ENCODE measurements at regions not wholly inside any gene's neighbourhood (a gene's known extent, or its start where the extent isn't known, plus 50 kb on each side); places are given as distances from the start of the nearest gene placed in this dataset.

DNA sequence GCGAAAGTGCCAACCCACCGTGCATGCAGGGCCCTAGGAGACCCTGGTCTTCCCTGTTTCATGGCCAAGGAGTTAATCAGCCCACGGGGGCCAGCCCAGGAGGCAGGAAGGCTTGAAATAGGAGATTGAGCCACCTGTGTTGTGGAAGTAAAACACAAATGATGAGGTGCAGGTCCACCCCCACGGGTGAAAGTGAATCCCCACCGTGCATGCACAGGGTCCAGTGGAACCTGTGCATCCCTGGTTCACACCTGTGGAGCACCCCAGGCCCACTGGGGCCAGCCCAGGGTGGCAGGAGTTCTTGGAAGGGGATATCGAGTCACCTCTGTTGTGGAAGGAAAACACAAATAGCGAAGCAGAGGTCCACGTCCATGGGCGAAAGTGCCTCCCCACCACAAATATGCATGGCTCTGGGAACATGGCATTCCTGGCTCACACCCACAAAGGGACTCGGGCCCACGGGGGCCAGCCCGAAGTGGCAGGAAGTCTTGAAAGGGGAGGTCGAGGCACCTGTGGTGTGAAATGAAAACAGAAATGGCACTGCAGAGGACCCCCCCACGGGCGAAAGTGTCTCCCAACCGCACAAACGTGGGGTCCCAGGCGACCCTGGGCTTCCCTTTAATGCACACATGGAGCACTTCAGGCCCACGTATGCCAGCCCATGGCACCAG lies 381.5 kb downstream of the ALG10 start:
- no peak overlapping the region for H3K27ac ChIP-seq
- H3K9me3 ChIP-seq = peaks cover 0 to 100% (median 10%) of the 10 kb centered on the region in 4 donors
- H3K4me3 ChIP-seq = no peak overlapping the region
- no peaks in the 10 kb centered on the region for H3K4me1 ChIP-seq
- no peaks in the 10 kb centered on the region for H3K36me3 ChIP-seq
- TF ChIP-seq, protein P1, sequence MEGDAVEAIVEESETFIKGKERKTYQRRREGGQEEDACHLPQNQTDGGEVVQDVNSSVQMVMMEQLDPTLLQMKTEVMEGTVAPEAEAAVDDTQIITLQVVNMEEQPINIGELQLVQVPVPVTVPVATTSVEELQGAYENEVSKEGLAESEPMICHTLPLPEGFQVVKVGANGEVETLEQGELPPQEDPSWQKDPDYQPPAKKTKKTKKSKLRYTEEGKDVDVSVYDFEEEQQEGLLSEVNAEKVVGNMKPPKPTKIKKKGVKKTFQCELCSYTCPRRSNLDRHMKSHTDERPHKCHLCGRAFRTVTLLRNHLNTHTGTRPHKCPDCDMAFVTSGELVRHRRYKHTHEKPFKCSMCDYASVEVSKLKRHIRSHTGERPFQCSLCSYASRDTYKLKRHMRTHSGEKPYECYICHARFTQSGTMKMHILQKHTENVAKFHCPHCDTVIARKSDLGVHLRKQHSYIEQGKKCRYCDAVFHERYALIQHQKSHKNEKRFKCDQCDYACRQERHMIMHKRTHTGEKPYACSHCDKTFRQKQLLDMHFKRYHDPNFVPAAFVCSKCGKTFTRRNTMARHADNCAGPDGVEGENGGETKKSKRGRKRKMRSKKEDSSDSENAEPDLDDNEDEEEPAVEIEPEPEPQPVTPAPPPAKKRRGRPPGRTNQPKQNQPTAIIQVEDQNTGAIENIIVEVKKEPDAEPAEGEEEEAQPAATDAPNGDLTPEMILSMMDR (IDR thresholded peaks at IDR 0.05) = no peak
- no peak for TF ChIP-seq EP300 (IDR thresholded peaks at IDR 0.05)
- no peak for TF ChIP-seq POLR2A (IDR thresholded peaks at IDR 0.05)
- DNase-seq (ENCODE audit: low spot score in 2 of 2) = peak in 1 of 2 donors; percentile 3
- WGBS, 2 donors = 57 to 65% methylated on average over 19 of the region's 19 CpGs
- H3K27me3 ChIP-seq = no peaks in the 10 kb centered on the region

DNA sequence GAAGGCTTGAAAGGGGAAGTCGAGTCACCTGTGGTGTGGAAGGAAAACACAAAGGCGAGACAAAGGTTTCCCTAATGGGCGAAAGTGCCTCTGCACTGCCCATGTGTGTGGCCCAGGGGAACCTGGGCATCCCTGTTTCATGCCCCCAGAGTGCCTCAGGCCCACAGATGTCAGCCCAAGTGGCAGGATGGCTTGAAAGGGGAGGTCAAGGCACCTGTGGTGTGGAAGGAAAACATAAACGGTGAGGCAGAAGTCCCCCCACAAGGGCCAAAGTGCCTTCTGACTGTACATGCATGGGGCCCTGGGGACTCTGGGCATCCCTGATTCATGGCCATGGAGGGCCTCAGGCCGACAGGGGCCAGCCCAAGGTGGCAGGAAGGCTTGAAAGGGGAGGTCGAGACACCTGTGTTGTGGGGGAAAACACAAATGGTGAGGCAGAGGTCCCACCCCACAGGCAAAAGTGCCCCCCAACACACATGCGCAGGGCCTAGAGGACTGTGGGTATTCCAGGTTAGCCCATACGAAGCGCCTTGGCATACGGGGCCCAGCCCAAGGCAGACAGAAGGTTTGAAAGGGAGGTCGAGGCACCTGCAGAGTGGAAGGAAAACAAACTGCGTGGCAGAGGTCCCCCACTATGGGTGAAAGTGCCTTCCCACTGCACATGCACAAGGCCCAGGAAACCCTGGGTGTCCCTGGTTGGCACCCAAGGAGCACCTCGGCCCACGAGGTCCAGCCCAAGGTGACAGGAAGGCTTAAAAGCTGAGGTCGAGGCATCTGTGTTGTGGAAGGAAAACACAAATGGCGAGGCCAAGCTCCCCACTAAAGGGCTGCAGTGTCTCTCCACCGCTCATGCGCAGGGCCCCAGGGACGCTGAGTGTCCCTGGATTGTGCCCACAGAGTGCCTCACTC lies 382.3 kb downstream of the ALG10 start:
- peak in 1 of 2 donors; percentile 1 for DNase-seq (ENCODE audit: low spot score in 2 of 2)
- Histone ChIP-seq H3K27ac (no peak overlapping the region), H3K4me3 (no peak overlapping the region), H3K4me1 (no peaks in the 10 kb centered on the region), H3K27me3 (no peaks in the 10 kb centered on the region), H3K9me3 (peaks cover 0 to 99% (median 11%) of the 10 kb centered on the region in 4 donors), H3K36me3 (no peaks in the 10 kb centered on the region)
- TF ChIP-seq POLR2A (IDR thresholded peaks at IDR 0.05) (no peak), EP300 (IDR thresholded peaks at IDR 0.05) (no peak)
- TF ChIP-seq, protein P1 (IDR thresholded peaks at IDR 0.05) = no peak
- WGBS, 2 donors = 76 to 78% methylated on average over 19 of the region's 19 CpGs

DNA sequence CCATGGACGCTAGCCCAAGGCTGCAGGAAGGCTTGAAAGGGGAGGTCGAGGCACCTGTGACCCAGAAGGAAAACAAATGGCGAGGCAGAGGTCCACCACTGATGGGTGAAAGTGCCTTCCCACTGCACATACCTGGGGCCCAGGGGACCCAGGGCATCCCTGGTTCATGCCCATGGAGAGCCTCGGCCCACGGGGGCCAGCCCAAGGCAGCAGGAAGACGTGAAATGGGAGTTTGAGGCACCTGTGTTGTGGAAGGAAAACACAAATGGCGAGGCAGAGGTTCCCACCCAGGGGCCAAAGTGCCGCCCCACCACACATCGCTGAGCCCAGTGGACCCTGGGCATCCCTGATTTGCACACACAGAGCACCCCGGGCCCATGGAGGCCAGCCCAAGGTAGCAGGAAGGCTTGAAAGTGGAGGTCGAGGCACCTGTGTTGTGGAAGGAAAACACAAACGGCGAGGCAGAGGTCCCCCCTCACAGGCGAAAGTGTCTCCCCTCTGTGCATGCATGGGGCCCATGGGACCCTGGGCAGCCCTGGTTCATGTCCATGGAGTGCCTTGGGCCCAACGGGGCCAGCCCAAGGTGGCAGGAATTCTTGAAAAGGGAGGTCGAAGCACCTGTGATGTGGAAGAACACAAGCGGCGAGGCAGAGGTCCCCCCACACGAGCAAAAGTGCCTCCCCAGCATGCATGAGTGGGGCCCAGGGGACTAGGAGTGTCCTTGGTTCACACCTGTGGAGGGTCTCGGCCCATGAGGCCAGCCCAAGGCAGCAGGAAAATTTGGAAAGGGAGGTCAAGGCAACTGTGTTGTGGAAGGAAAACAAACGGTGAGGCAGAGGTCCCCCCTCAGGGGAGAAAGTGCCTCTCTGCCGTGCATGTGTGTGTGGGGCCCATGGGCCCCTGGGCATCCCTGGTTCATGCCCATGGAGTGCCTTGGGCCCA lies 383.3 kb downstream of the ALG10 start:
- 74% methylated on average over 22 of the region's 22 CpGs for WGBS, 2 donors
- TF ChIP-seq, protein P1 (IDR thresholded peaks at IDR 0.05) = no peak
- no peak for TF ChIP-seq POLR2A (IDR thresholded peaks at IDR 0.05)
- Histone ChIP-seq H3K4me1 (no peaks in the 10 kb centered on the region), H3K9me3 (peaks cover 0 to 99% (median 15%) of the 10 kb centered on the region in 4 donors), H3K4me3 (no peak overlapping the region), H3K36me3 (no peaks in the 10 kb centered on the region), H3K27ac (no peak overlapping the region), H3K27me3 (no peaks in the 10 kb centered on the region)
- peak in 1 of 2 donors; percentile 1 for DNase-seq (ENCODE audit: low spot score in 2 of 2)

DNA sequence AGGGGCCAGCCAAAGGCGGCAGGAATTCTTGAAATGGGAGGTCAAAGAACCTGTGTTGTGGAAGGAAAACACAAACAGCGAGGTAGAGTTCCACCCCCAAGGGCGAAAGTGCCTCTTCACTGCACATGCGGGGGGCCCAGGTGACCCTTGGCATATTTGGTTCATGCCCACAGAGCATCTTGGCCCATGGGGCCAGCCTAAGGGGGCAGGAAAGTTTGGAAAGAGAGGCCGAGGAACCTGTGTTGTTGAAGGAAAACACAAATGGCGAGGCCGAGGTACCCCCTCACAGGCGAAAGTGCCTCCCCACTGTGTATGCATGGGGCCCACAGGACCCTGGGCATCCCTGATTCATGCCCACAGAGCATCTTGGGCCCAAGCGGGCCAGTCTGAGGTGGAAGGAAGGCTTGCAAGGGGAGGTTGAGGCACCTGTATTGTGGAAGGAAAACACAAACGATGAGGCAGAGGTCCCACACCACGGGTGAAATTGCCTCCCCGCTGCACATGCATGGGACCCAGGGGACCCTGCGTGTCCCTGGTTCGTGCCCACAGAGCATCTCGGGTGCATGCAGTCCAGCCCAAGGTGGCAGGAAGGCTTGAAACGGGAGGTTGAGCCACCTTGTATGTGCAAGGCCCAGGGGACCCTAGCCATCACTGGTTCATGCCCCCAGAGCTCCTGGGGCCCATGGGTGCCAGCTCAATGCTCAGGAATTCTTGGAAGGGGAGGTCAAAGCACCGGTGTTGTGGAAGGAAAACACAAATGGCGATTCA lies 384.1 kb downstream of the ALG10 start:
- Histone ChIP-seq H3K4me3 (no peak overlapping the region), H3K9me3 (peaks cover 0 to 99% (median 19%) of the 10 kb centered on the region in 4 donors), H3K4me1 (no peaks in the 10 kb centered on the region), H3K27ac (no peak overlapping the region), H3K27me3 (no peaks in the 10 kb centered on the region), H3K36me3 (no peaks in the 10 kb centered on the region)
- TF ChIP-seq EP300 (IDR thresholded peaks at IDR 0.05) (no peak), POLR2A (IDR thresholded peaks at IDR 0.05) (no peak)
- TF ChIP-seq, protein P1 (IDR thresholded peaks at IDR 0.05) = no peak
- peak in 1 of 2 donors; percentile 4 for DNase-seq (ENCODE audit: low spot score in 2 of 2)
- WGBS, 2 donors = 72 to 77% methylated on average over 18 of the region's 18 CpGs
